ENCODE measurements at regions not wholly inside any gene's neighbourhood (a gene's known extent, or its start where the extent isn't known, plus 50 kb on each side); places are given as distances from the start of the nearest gene placed in this dataset.

GRCh38 chr11:26032241-26032640 is 299.7 kb upstream of the ANO3 start:
- TF ChIP-seq POLR2A (IDR thresholded peaks at IDR 0.05; ENCODE audit: low read length) (no peak), GATA1 (IDR thresholded peaks at IDR 0.05; ENCODE audit: low read depth, low read length) (no peak)

Measured in erythroblast (primary cell).